K562 (cell line): ENCODE measurements at regions not wholly inside any gene's neighbourhood (a gene's known extent, or its start where the extent isn't known, plus 50 kb on each side); places are given as distances from the start of the nearest gene placed in this dataset.
A peak's percentile ranks its signal among the peaks of the same experiment; 100 is the strongest.

Experiments
- ATAC-seq: fragments of 200-7000 bp; cut with Tn5 transposase; 3 replicates; pipeline ENCODE4 v1.9.1; 2020; ENCODE audit warnings: moderate library complexity
- BruUV-seq: library from RNA; stranded (reverse); fragments of 400-500 nt; replicated peaks from 2 replicates; lab custom pipeline; 2021; lab: Mats Ljungman, UMichigan
- CTCF ChIA-PET: fragments of 300-600 bp; formaldehyde crosslinking; extraction: SDS; loops from one replicate; lab custom pipeline; 2021; ENCODE audit warnings: low intra/inter-chr PET ratio; lab: Yijun Ruan, JAX
- POLR2A ChIA-PET: fragments of 300-600, 350-650 bp; sonication (Branson Sonifier 250); formaldehyde crosslinking; extraction: SDS; loops from one replicate; lab custom pipeline; 2021; ENCODE audit warnings: antibody characterized with exemption, inconsistent platforms; lab: Yijun Ruan, JAX
- DNase-seq, 4 experiments: peaks; one replicate each; pipeline versions ENCODE4 v3.0.0 to v3.0.0-alpha.2; 2011 to 2018; ENCODE audit warnings: low spot score in 3 of 4, mixed read lengths in 3 of 4; ENCODE audit errors: extremely low read depth in 1 of 4
- FAIRE-seq: peaks from 2 replicates; lab custom pipeline; 2011; peaks lifted over from hg19 to GRCh38; lab: Jason Lieb, UNC
- H2AFZ ChIP-seq: 2 replicates; pipeline ENCODE4 v1.6.0; 2011; ENCODE audit warnings: low read depth, low read length, control low read depth, inconsistent platforms
- H3K27ac ChIP-seq: fragments of 200-600 bp; 3 replicates; pipeline ENCODE4 v1.8.0; 2011; ENCODE audit warnings: low read depth, mild to moderate bottlenecking, control low read depth, inconsistent platforms, low read length, moderate library complexity, mixed read lengths; ENCODE audit errors: extremely low read depth
- H3K27me3 ChIP-seq, 2 experiments: fragments of 300-600 bp in 1 of 2; 2 replicates in 1 of 2; 3 replicates in 1 of 2; pipeline versions ENCODE4 v1.6.0 to v1.8.0; 2011; ENCODE audit warnings: inconsistent platforms in 2 of 2, low read length in 2 of 2, mild to moderate bottlenecking in 1 of 2, mixed read lengths in 1 of 2, moderate library complexity in 1 of 2; ENCODE audit not compliant: control insufficient read depth in 2 of 2, insufficient read depth in 2 of 2
- H3K36me3 ChIP-seq: fragments of 300-600 bp; 3 replicates; pipeline ENCODE4 v1.8.0; 2011; ENCODE audit warnings: mild to moderate bottlenecking, low read length, inconsistent platforms; ENCODE audit not compliant: control insufficient read depth, insufficient read depth
- H3K4me1 ChIP-seq, 2 experiments: fragments of 200-600 bp in 1 of 2; replicated peaks in 1 of 2; 2 replicates in 1 of 2; 3 replicates in 1 of 2; pipeline versions ENCODE4 v1.5.1 to v1.8.0; 2011; ENCODE audit warnings: inconsistent platforms in 2 of 2, low read length in 2 of 2, mild to moderate bottlenecking in 1 of 2, mixed read lengths in 1 of 2, moderate library complexity in 1 of 2; ENCODE audit not compliant: control insufficient read depth in 2 of 2, insufficient read depth in 2 of 2
- H3K4me2 ChIP-seq: 2 replicates; pipeline ENCODE4 v1.6.1; 2011; ENCODE audit warnings: low read length, control low read depth, inconsistent platforms, mixed read lengths; ENCODE audit not compliant: insufficient read depth
- H3K4me3 ChIP-seq: fragments of 200-600 bp; sonication (generic), shearing (Covaris generic); 2 replicates; pipeline ENCODE4 v1.5.1; 2016; ENCODE audit warnings: control low read depth, inconsistent platforms
- H3K79me2 ChIP-seq: fragments of 200-600 bp; 3 replicates; pipeline ENCODE4 v1.8.0; 2011; ENCODE audit warnings: low read length, inconsistent platforms; ENCODE audit not compliant: control insufficient read depth, insufficient read depth
- H3K9ac ChIP-seq, 2 experiments: 2 replicates each; pipeline versions ENCODE4 v1.6.0 to v1.6.1; 2011; ENCODE audit warnings: low read depth in 2 of 2, low read length in 2 of 2, control low read depth in 1 of 2, inconsistent platforms in 1 of 2, mild to moderate bottlenecking in 1 of 2, mixed read lengths in 1 of 2; ENCODE audit not compliant: insufficient read depth in 1 of 2
- H3K9me1 ChIP-seq: one replicate; pipeline ENCODE4 v1.6.0; 2011; ENCODE audit warnings: inconsistent platforms, mild to moderate bottlenecking, low read length, moderate library complexity; ENCODE audit not compliant: control insufficient read depth, insufficient read depth
- H3K9me3 ChIP-seq: replicated peaks from 2 replicates; pipeline ENCODE4 v1.5.1; 2011; ENCODE audit warnings: low read depth, low read length, inconsistent platforms; ENCODE audit not compliant: control insufficient read depth, insufficient read depth
- H4K20me1 ChIP-seq: replicated peaks from 2 replicates; pipeline ENCODE4 v1.6.1; 2011; ENCODE audit warnings: low read length, inconsistent platforms, mixed read lengths; ENCODE audit not compliant: control insufficient read depth, insufficient read depth
- BRF1 ChIP-seq: IDR thresholded peaks from 3 replicates; pipeline ENCODE4 v1.6.1; 2011; ENCODE audit warnings: borderline replicate concordance, mild to moderate bottlenecking; ENCODE audit not compliant: insufficient read length; ENCODE audit errors: extremely low read depth
- CHCHD3 ChIP-seq: fragments of 250-450 bp; sonication (Bioruptor Pico); IDR thresholded peaks from 2 replicates; pipeline ENCODE4 v2.1.2; 2022; ENCODE audit warnings: mild to moderate bottlenecking
- FOXM1 ChIP-seq, 2 experiments: fragments of 450-650 bp in 1 of 2; sonication (generic) in 1 of 2; formaldehyde crosslinking in 1 of 2; IDR thresholded peaks; 2 replicates each; pipeline versions ENCODE4 v1.6.1 to v1.9.0; 2017 to 2022; ENCODE audit warnings: low read depth in 2 of 2, mild to moderate bottlenecking in 2 of 2, missing genetic modification reagents in 1 of 2, moderate library complexity in 1 of 2
- KDM4B ChIP-seq, 2 experiments: fragments of 450-650 bp in 1 of 2; sonication (generic) in 1 of 2; IDR thresholded peaks; 2 replicates each; pipeline ENCODE4 v1.6.1; 2016 to 2017; ENCODE audit warnings: borderline replicate concordance in 2 of 2, antibody characterized with exemption in 1 of 2, low read depth in 1 of 2, mild to moderate bottlenecking in 1 of 2
- KDM5B ChIP-seq: fragments of 200-600 bp; sonication (generic); IDR thresholded peaks from 2 replicates; pipeline ENCODE4 v1.6.1; 2012; ENCODE audit warnings: low read depth, mild to moderate bottlenecking, moderate library complexity, low read length, control low read depth, inconsistent platforms; ENCODE audit not compliant: insufficient replicate concordance
- MEF2A ChIP-seq: IDR thresholded peaks from 2 replicates; pipeline ENCODE4 v1.6.1; 2011; ENCODE audit warnings: low read depth, mild to moderate bottlenecking, low read length, moderate library complexity; ENCODE audit not compliant: control insufficient read depth
- NCOA1 ChIP-seq: fragments of 450-650 bp; IDR thresholded peaks from 2 replicates; pipeline ENCODE4 v1.6.1; 2016; ENCODE audit warnings: low read depth
- RFX5 ChIP-seq: IDR thresholded peaks from 2 replicates; pipeline ENCODE4 v1.6.1; 2011; ENCODE audit warnings: low read depth, mild to moderate bottlenecking, improper control_type of control experiment, low read length
- SNAPC5 ChIP-seq: fragments of 250-450 bp; sonication (Bioruptor Pico); IDR thresholded peaks from 2 replicates; pipeline ENCODE4 v1.8.0; 2021; ENCODE audit warnings: moderate library complexity, mild to moderate bottlenecking, inconsistent platforms
- ZBTB8A ChIP-seq: fragments of 450-650 bp; IDR thresholded peaks from 2 replicates; pipeline ENCODE4 v1.6.1; 2018; ENCODE audit warnings: mild to moderate bottlenecking, moderate library complexity; ENCODE audit not compliant: partially characterized antibody
- ZNF224 ChIP-seq: sonication (generic); formaldehyde crosslinking; IDR thresholded peaks from 2 replicates; pipeline ENCODE4 v1.8.0; 2022; ENCODE audit warnings: mild to moderate bottlenecking, missing genetic modification reagents
- ZNF445 ChIP-seq: fragments of 250-450 bp; sonication (Bioruptor Pico); IDR thresholded peaks from 2 replicates; pipeline ENCODE4 v1.4.0; 2020; ENCODE audit warnings: low read depth, mild to moderate bottlenecking, moderate library complexity
- ZNF79 ChIP-seq: fragments of 250-450 bp; sonication (Bioruptor Pico); IDR thresholded peaks from 2 replicates; pipeline ENCODE4 v1.4.0; 2020; ENCODE audit warnings: low read depth, mild to moderate bottlenecking, moderate library complexity
- WGBS: fragments of 100-300 bp; shearing (Covaris generic); methylation state at CpG from one replicate; pipeline ENCODE4 v1.1.6; 2016; ENCODE audit warnings: low coverage, mixed read lengths; ENCODE audit not compliant: insufficient coverage; ENCODE audit errors: missing lambda C conversion rate; 5-methylcytosine and 5-hydroxymethylcytosine counted together
- in situ Hi-C: fragments of 300-500 bp; cut with MboI; formaldehyde crosslinking; loops from 4 replicates; pipeline ENCODE4 v1.15.0; 2018; ENCODE audit warnings: inconsistent platforms, mixed read lengths
- intact Hi-C: fragments of 100-400 bp; cut with micrococcal nuclease; formaldehyde crosslinking; loops from 2 replicates; pipeline ENCODE4 v1.14.2; 2022
- TF ChIP-seq, protein P1 (sequence below): conservative IDR thresholded peaks from 2 replicates; pipeline ENCODE4 v1.6.1; 2011; ENCODE audit warnings: low read depth, mild to moderate bottlenecking, low read length; ENCODE audit not compliant: control insufficient read depth
- TF ChIP-seq, protein P2 (sequence below): fragments of 450-650 bp; IDR thresholded peaks from 2 replicates; pipeline ENCODE4 v1.6.1; 2017; ENCODE audit warnings: antibody characterized with exemption

DNA sequence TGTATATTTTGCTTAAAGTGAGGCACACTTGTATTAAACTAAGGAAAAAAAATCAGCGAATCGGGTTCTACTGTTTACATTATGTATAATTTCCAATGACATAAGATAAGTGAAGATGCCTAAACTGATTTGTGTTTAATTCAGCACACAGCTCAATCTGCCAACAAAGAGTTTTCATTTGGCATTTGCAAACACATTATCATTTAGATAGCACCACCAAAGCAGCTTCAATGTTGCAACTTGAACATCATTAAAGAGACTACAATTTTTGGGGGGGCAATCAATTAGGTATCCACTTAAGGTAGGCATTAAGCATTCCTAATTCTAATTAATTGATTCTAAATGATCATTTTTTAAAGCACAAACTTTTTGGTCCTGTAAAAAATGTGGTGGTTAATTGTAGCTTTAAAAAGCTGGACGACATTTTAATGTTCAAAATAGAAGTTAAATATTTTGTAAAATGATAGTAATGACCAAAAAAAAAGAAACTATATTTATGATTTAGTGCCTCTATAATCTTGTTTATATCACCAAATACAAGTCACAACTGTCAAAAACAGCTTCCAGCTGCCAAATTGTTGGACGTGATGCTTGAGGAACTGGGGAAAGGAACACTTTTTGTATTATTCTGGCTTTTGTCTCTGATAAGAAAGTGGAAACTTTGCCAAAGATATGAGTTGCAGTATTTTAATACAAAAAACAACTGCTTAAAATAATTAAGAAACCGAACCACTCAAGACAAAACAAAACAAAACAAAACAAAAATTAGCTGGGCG is 57.1 kb downstream of the CYCS start:
- peak overlapping the region; percentile 75 for H2AFZ ChIP-seq
- POLR2A ChIA-PET, result interaction anchor here (0.6 kb wide), 1 partner anchor 187 kb away, joined by 3 read pairs; no protein-coding TSS in a partner anchor
- CTCF ChIA-PET, result interaction anchor here (2.9 kb wide), 1 partner anchor 247 kb away, joined by 21 read pairs; no protein-coding TSS in a partner anchor
- no peak overlapping the region for H3K4me2 ChIP-seq
- WGBS, result 14% methylated on average over 6 of the region's 6 CpGs
- no peaks in the 10 kb centered on the region for H3K9me3 ChIP-seq
- no peaks in the 10 kb centered on the region for H3K27me3 ChIP-seq
- no peak for ATAC-seq
- H3K27ac ChIP-seq, result no peak overlapping the region
- intact Hi-C loops, result no loop called here
- H4K20me1 ChIP-seq, result no peaks in the 10 kb centered on the region
- peak; percentile 35 for FAIRE-seq
- no peaks in the 10 kb centered on the region for H3K36me3 ChIP-seq
- no peaks in the 10 kb centered on the region for H3K79me2 ChIP-seq
- no peak for DNase-seq
- no peak overlapping the region for H3K4me3 ChIP-seq
- H3K9me1 ChIP-seq, result no peaks in the 10 kb centered on the region
- H3K4me1 ChIP-seq, result peaks cover 0 to 11% of the 10 kb centered on the region in 2 experiments; a peak in 4 of 5 replicates
- in situ Hi-C loops, result no loop called here
- no peak overlapping the region for H3K9ac ChIP-seq
- BruUV-seq, result no TSS peak
- TF ChIP-seq KDM5B, result no peak
- no peak for TF ChIP-seq KDM4B (IDR thresholded peaks at IDR 0.05; ENCODE audit: borderline replicate concordance in 2 of 2, low read depth in 1 of 2)
- no peak for TF ChIP-seq ZBTB8A
- TF ChIP-seq NCOA1, result no peak
- TF ChIP-seq CHCHD3, result no peak
- TF ChIP-seq ZNF224 (CRISPR knock-in tag), result no peak
- TF ChIP-seq ZNF79 (CRISPR knock-in tag), result no peak
- no peak for TF ChIP-seq BRF1
- no peak for TF ChIP-seq MEF2A
- TF ChIP-seq, protein P1, sequence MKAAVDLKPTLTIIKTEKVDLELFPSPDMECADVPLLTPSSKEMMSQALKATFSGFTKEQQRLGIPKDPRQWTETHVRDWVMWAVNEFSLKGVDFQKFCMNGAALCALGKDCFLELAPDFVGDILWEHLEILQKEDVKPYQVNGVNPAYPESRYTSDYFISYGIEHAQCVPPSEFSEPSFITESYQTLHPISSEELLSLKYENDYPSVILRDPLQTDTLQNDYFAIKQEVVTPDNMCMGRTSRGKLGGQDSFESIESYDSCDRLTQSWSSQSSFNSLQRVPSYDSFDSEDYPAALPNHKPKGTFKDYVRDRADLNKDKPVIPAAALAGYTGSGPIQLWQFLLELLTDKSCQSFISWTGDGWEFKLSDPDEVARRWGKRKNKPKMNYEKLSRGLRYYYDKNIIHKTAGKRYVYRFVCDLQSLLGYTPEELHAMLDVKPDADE, result no peak
- no peak for TF ChIP-seq RFX5
- TF ChIP-seq, protein P2, sequence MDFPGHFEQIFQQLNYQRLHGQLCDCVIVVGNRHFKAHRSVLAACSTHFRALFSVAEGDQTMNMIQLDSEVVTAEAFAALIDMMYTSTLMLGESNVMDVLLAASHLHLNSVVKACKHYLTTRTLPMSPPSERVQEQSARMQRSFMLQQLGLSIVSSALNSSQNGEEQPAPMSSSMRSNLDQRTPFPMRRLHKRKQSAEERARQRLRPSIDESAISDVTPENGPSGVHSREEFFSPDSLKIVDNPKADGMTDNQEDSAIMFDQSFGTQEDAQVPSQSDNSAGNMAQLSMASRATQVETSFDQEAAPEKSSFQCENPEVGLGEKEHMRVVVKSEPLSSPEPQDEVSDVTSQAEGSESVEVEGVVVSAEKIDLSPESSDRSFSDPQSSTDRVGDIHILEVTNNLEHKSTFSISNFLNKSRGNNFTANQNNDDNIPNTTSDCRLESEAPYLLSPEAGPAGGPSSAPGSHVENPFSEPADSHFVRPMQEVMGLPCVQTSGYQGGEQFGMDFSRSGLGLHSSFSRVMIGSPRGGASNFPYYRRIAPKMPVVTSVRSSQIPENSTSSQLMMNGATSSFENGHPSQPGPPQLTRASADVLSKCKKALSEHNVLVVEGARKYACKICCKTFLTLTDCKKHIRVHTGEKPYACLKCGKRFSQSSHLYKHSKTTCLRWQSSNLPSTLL, result no peak
- TF ChIP-seq FOXM1 (IDR thresholded peaks at IDR 0.05; ENCODE audit: low read depth), result no peak
- no peak for TF ChIP-seq FOXM1 (CRISPR knock-in tag; IDR thresholded peaks at IDR 0.05; ENCODE audit: low read depth)
- TF ChIP-seq SNAPC5 (CRISPR knock-in tag), result no peak
- no peak for TF ChIP-seq ZNF445 (CRISPR knock-in tag)
